Fibroblast of mammary gland (primary cell): ENCODE measurements at regions not wholly inside any gene's neighbourhood (a gene's known extent, or its start where the extent isn't known, plus 50 kb on each side); places are given as distances from the start of the nearest gene placed in this dataset.

Experiments used
- DNase-seq: peaks from one replicate; pipeline ENCODE4 v3.0.0-alpha.2; 2010; ENCODE audit warnings: low read depth
- H3K4me3 ChIP-seq: 2 replicates; pipeline ENCODE4 v1.5.1; 2011; ENCODE audit warnings: low read depth, mild to moderate bottlenecking, low read length, moderate library complexity; ENCODE audit not compliant: control insufficient read depth
- TF ChIP-seq, protein P1 (sequence below): conservative IDR thresholded peaks from 2 replicates; pipeline ENCODE4 v1.5.1; 2011; ENCODE audit warnings: low read depth, low read length, inconsistent platforms; ENCODE audit not compliant: control insufficient read depth, insufficient read depth

DNA sequence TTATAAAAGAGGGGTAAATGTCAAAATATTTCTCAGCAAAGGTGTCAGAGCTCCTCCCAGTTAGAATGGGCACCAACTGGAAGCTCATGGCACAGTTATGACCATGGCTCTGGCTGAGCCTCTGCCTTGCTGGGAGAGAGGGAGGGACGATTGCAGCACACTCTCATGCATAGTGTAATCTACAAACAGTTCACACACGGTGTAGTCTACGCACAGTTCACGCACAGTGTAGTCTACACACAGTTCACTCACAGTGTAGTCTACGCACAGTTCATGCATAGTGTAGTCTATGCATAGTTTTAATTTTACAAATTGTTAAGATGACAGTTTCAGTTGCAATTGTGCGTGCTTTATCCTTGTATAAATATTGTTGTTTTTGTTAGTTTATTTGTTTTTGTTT is 1474.6 kb upstream of the TMEM132C start:
- TF ChIP-seq, protein P1, sequence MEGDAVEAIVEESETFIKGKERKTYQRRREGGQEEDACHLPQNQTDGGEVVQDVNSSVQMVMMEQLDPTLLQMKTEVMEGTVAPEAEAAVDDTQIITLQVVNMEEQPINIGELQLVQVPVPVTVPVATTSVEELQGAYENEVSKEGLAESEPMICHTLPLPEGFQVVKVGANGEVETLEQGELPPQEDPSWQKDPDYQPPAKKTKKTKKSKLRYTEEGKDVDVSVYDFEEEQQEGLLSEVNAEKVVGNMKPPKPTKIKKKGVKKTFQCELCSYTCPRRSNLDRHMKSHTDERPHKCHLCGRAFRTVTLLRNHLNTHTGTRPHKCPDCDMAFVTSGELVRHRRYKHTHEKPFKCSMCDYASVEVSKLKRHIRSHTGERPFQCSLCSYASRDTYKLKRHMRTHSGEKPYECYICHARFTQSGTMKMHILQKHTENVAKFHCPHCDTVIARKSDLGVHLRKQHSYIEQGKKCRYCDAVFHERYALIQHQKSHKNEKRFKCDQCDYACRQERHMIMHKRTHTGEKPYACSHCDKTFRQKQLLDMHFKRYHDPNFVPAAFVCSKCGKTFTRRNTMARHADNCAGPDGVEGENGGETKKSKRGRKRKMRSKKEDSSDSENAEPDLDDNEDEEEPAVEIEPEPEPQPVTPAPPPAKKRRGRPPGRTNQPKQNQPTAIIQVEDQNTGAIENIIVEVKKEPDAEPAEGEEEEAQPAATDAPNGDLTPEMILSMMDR, result no peak
- no peak for DNase-seq
- H3K4me3 ChIP-seq, result no peak overlapping the region

DNA sequence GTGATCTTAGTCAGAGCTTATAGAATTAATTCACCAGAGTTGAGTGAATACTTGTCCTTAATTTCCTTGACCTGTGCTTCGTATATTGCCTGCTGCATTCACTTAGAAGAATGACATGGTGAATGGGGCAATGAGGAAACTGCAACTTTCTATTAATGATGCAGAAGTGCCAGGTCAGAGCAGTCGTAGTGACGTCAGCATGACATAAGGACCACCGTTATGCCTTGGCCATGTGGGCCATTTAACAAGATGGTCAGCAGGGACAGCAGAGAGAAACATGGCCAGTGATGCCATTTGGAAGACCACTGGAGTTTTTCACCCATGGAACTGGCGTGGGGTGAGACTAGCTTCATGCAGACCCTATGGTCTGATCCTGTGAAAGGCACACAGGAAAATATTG is 1469.4 kb upstream of the TMEM132C start:
- no peak for DNase-seq
- TF ChIP-seq, protein P1, result no peak
- H3K4me3 ChIP-seq, result no peak overlapping the region

DNA sequence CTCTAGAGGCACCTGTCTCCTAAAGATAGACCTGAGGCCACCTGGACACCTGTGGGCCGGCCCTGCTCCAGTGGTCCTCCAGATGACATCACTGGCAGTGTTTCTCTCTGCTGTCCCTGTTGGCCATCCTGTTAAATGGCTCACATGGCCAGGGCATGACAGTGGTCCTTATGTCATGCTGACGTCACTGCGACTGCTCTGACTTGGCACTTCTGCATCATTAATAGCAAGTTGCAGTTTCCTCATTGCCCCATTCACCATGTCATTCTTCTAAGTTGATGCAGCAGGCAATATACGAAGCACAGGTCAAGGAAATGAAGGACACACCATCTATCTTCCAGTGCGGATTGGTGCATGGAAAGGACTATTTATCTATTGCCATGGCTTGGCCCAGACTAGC is 1468.5 kb upstream of the TMEM132C start:
- TF ChIP-seq, protein P1, result no peak
- no peak for DNase-seq
- H3K4me3 ChIP-seq, result no peak overlapping the region

DNA sequence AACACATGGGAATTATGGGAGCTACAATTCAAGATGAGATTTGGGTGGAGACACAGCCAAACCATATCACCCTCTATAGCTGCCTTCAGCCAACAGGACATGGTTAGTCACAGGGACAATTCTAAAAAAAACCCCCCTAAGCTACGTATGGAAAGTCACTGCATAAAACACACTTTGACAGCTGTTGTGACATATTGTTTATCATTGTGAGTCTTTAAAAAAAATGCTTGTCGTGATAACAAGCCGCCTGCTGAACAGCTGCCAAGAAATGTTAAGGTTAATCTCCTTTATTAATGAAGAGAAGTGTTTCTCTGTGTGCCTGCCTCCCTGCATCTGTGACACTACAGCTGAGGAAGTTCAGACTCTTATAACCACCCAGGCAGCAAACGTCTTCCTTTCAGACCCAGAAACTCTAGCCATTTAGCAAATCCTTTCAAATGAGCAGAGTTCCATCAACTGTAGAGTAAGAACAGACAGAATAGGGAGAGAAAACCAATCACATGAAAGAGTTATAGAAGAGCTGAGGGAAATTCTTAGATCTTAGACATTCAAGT is 1459.6 kb upstream of the TMEM132C start:
- TF ChIP-seq, protein P1, result no peak
- no peak overlapping the region for H3K4me3 ChIP-seq
- DNase-seq, result no peak

DNA sequence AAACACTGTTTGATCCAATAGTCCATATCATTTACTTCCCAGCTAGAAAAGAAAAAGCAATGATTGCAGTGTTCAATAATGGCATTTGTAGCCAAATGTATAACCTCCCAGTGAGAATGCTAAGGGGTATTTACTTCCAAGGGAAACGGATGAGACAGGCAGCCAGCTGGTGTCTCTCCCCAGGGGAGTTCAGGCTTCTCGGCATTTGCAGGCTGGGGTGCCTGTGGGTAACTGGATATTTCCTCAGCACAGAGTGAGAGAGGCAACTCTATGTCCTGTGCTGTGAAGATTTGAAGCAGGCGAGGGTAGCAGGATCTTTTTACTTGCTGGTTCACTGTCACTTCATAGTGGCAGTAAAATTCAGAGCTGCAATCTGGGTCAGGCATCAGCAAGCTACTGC is 1455.6 kb upstream of the TMEM132C start:
- DNase-seq, result no peak
- no peak overlapping the region for H3K4me3 ChIP-seq
- TF ChIP-seq, protein P1, result no peak

DNA sequence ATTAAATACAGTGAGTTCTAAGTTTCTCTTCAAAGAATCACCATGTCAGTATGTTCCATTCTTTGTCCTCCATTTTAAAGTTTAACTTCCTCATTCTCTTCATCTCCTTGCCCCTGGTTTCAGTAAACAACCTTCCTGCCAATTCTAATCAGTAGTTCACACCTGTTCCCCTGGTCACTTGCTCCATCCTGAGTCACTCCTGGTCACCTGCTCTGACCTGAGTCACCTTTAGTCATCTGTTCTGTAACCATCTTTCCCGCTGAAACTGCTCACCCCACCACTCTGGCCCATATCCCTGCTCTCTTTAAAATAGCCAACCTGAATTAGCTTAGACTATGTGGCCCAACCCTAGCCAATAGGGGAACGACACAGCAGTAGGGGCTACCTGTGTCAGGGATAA is 1447.4 kb upstream of the TMEM132C start:
- H3K4me3 ChIP-seq, result no peak overlapping the region
- no peak for DNase-seq
- TF ChIP-seq, protein P1, result no peak
